Neuron (in vitro differentiated cells): ENCODE measurements at regions not wholly inside any gene's neighbourhood (a gene's known extent, or its start where the extent isn't known, plus 50 kb on each side); places are given as distances from the start of the nearest gene placed in this dataset.

ENCODE experiments used
- H2AFZ ChIP-seq: one replicate; pipeline ENCODE4 v1.6.1; 2013; ENCODE audit warnings: low read depth, mild to moderate bottlenecking, inconsistent platforms, low read length, moderate library complexity
- H3K27me3 ChIP-seq: one replicate; pipeline ENCODE4 v1.6.1; 2013; ENCODE audit warnings: low read length; ENCODE audit not compliant: insufficient read depth
- H3K36me3 ChIP-seq: one replicate; pipeline ENCODE4 v1.6.1; 2013; ENCODE audit warnings: low read length; ENCODE audit not compliant: insufficient read depth
- H3K4me1 ChIP-seq: one replicate; pipeline ENCODE4 v1.6.1; 2013; ENCODE audit warnings: low read length; ENCODE audit not compliant: insufficient read depth
- H3K4me3 ChIP-seq: 2 replicates; pipeline ENCODE4 v1.5.1; 2013; ENCODE audit warnings: mild to moderate bottlenecking, low read length, moderate library complexity
- H3K9me3 ChIP-seq: one replicate; pipeline ENCODE4 v1.6.1; 2013; ENCODE audit warnings: low read length

DNA sequence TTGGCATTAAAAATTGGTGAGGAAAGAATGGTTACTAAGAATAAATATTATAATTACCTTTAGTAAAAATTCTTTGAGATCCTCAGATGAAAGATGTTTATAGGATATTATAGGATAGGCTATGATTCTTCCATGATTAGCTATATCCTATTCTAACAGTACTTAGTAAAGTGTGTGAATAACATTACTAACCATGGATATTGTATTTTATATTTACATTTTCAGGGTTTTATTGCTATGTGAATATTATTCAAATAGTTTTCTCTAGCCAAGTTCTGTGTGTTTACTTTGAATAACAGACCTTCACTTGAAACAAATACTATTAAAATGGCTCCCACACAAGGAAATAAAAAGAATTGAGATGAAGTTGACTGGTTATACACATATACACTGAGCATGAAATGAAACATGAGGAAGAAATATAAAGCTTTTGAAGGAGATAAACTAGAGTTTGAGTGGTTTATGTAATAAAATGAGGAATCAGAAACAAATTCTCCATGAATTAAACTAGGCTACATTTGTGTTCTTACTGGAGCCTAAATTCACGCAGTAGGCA lies 479.4 kb upstream of the PKN2 start:
- H3K36me3 ChIP-seq, result no peaks in the 10 kb centered on the region
- no peaks in the 10 kb centered on the region for H3K4me1 ChIP-seq
- no peak overlapping the region for H2AFZ ChIP-seq
- no peak overlapping the region for H3K4me3 ChIP-seq
- no peaks in the 10 kb centered on the region for H3K27me3 ChIP-seq
- H3K9me3 ChIP-seq, result no peaks in the 10 kb centered on the region

GRCh38 chr1:88208389-88208788 lies 475.7 kb upstream of the PKN2 start:
- Histone ChIP-seq H3K9me3 (no peaks in the 10 kb centered on the region), H3K4me1 (no peaks in the 10 kb centered on the region), H3K36me3 (no peaks in the 10 kb centered on the region), H3K27me3 (no peaks in the 10 kb centered on the region), H2AFZ (no peak overlapping the region), H3K4me3 (no peak overlapping the region)

GRCh38 chr1:88210103-88210787 lies 473.8 kb upstream of the PKN2 start:
- no peaks in the 10 kb centered on the region for H3K4me1 ChIP-seq

GRCh38 chr1:88216441-88216840 lies 467.6 kb upstream of the PKN2 start:
- Histone ChIP-seq H3K27me3 (no peaks in the 10 kb centered on the region), H3K9me3 (no peaks in the 10 kb centered on the region), H3K4me1 (no peaks in the 10 kb centered on the region), H3K4me3 (no peak overlapping the region), H3K36me3 (no peaks in the 10 kb centered on the region), H2AFZ (no peak overlapping the region)

More at GRCh38 chr1:88210103-88210787, 473.8 kb upstream of the PKN2 start:
- H3K9me3 ChIP-seq, result no peaks in the 10 kb centered on the region
- H3K36me3 ChIP-seq, result no peaks in the 10 kb centered on the region
- H3K27me3 ChIP-seq, result no peaks in the 10 kb centered on the region
- no peak overlapping the region for H2AFZ ChIP-seq
- no peak overlapping the region for H3K4me3 ChIP-seq

GRCh38 chr1:88217386-88217785 lies 466.7 kb upstream of the PKN2 start:
- Histone ChIP-seq H3K4me3 (no peak overlapping the region), H3K36me3 (no peaks in the 10 kb centered on the region), H3K9me3 (no peaks in the 10 kb centered on the region), H2AFZ (no peak overlapping the region), H3K27me3 (no peaks in the 10 kb centered on the region), H3K4me1 (no peaks in the 10 kb centered on the region)

DNA sequence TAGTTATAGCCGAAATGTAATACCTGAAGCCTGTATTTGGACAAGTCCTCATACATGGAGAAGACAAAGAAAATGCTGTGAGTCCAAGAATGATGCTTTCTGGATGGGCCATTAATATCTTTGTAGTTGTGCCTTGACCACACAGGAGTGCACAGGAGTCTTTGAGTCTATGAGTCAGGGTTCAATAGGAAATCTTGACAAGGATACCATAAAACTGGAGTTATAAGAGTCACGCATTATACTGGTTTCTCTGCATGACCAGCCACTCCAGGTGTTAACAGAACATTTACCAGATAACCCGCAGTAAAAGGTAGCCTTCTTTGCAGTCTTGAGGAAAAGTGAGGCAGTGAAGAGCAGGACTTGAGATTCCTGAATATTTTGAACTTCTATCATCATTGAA lies 464.6 kb upstream of the PKN2 start:
- Histone ChIP-seq H3K9me3 (no peaks in the 10 kb centered on the region), H3K27me3 (no peaks in the 10 kb centered on the region), H3K4me3 (no peak overlapping the region), H3K4me1 (no peaks in the 10 kb centered on the region), H2AFZ (no peak overlapping the region), H3K36me3 (no peaks in the 10 kb centered on the region)

GRCh38 chr1:88221411-88221810 lies 462.7 kb upstream of the PKN2 start:
- H3K9me3 ChIP-seq, result no peaks in the 10 kb centered on the region
- no peaks in the 10 kb centered on the region for H3K36me3 ChIP-seq
- H2AFZ ChIP-seq, result no peak overlapping the region
- H3K4me1 ChIP-seq, result no peaks in the 10 kb centered on the region
- no peak overlapping the region for H3K4me3 ChIP-seq
- H3K27me3 ChIP-seq, result no peaks in the 10 kb centered on the region

GRCh38 chr1:88224906-88225305 lies 459.2 kb upstream of the PKN2 start:
- H3K27me3 ChIP-seq, result no peaks in the 10 kb centered on the region
- no peaks in the 10 kb centered on the region for H3K9me3 ChIP-seq
- no peak overlapping the region for H2AFZ ChIP-seq
- H3K4me3 ChIP-seq, result no peak overlapping the region
- no peaks in the 10 kb centered on the region for H3K36me3 ChIP-seq
- H3K4me1 ChIP-seq, result peaks cover 2% of the 10 kb centered on the region

GRCh38 chr1:88228114-88228513 lies 456.0 kb upstream of the PKN2 start:
- Histone ChIP-seq H3K27me3 (no peaks in the 10 kb centered on the region), H2AFZ (no peak overlapping the region), H3K4me1 (peaks cover 2% of the 10 kb centered on the region), H3K9me3 (no peaks in the 10 kb centered on the region), H3K4me3 (no peak overlapping the region), H3K36me3 (no peaks in the 10 kb centered on the region)

DNA sequence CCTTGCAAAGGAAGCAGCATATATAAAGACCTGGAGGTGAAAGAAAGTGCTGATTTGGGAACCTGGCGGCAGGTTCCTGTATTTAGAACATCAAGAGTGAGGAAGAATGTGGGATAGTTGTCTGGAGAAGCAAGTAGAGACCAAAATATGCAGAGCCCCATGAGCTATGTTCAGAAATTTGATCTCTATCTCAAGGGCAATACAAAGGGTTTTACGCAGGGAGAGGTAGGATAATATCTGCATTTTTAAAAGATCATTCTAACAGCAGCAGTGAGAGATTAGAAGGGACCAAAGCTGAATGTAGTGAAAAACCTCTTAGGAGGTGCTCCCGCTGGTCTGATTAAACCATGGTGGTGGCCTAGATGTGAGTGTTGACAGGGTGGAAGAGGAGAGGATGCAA lies 453.9 kb upstream of the PKN2 start:
- peaks cover 2% of the 10 kb centered on the region for H3K4me1 ChIP-seq
- no peak overlapping the region for H3K4me3 ChIP-seq
- H2AFZ ChIP-seq, result no peak overlapping the region
- H3K9me3 ChIP-seq, result no peaks in the 10 kb centered on the region
- H3K27me3 ChIP-seq, result no peaks in the 10 kb centered on the region
- no peaks in the 10 kb centered on the region for H3K36me3 ChIP-seq

- no peaks in the 10 kb centered on the region for H3K27me3 ChIP-seq
- no peak overlapping the region for H3K4me3 ChIP-seq
- H2AFZ ChIP-seq, result no peak overlapping the region
- no peaks in the 10 kb centered on the region for H3K36me3 ChIP-seq
- no peaks in the 10 kb centered on the region for H3K4me1 ChIP-seq
- H3K9me3 ChIP-seq, result no peaks in the 10 kb centered on the region
Observed at GRCh38 chr1:88237058-88237457, 447.0 kb upstream of the PKN2 start.

DNA sequence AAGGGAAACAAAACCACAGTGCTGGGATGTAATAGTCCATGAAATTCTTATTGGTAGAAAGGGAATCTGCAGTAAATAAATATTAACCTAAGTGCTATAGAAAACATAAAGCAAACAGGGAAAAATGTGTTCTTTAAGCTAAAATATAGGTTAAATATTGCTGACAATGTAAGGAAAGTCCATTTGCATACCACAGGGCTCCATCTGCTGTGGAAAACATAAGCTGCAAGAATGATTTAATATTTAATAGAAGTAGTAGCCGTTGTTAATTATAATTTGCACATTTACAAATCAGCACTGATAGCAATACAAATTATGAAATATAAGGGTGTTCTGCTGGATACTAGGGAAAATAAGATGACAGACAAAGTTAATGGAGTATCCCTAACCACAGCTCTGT lies 444.9 kb upstream of the PKN2 start:
- Histone ChIP-seq H3K4me3 (no peak overlapping the region), H3K27me3 (no peaks in the 10 kb centered on the region), H3K4me1 (no peaks in the 10 kb centered on the region), H3K9me3 (no peaks in the 10 kb centered on the region), H2AFZ (no peak overlapping the region), H3K36me3 (no peaks in the 10 kb centered on the region)

- Histone ChIP-seq H3K27me3 (no peaks in the 10 kb centered on the region), H3K4me3 (no peak overlapping the region), H3K9me3 (no peaks in the 10 kb centered on the region), H3K36me3 (no peaks in the 10 kb centered on the region), H3K4me1 (no peaks in the 10 kb centered on the region), H2AFZ (no peak overlapping the region)
Observed at GRCh38 chr1:88247666-88248065, 436.4 kb upstream of the PKN2 start.

GRCh38 chr1:88250915-88251314 lies 433.2 kb upstream of the PKN2 start:
- H3K4me3 ChIP-seq, result no peak overlapping the region
- H3K4me1 ChIP-seq, result no peaks in the 10 kb centered on the region

More at GRCh38 chr1:88250915-88251314, 433.2 kb upstream of the PKN2 start:
- no peaks in the 10 kb centered on the region for H3K27me3 ChIP-seq
- H3K36me3 ChIP-seq, result no peaks in the 10 kb centered on the region
- no peaks in the 10 kb centered on the region for H3K9me3 ChIP-seq
- no peak overlapping the region for H2AFZ ChIP-seq
